GM18519 (cell line): ENCODE measurements at regions not wholly inside any gene's neighbourhood (a gene's known extent, or its start where the extent isn't known, plus 50 kb on each side); places are given as distances from the start of the nearest gene placed in this dataset.
"Not testable (repeated sequence)": the region's sequence is repeated elsewhere in the genome, so short reads cannot be mapped to it uniquely, and the experiment has no call there.

Experiments
- ATAC-seq: cut with Tn5 transposase; IDR thresholded peaks from one replicate; pipeline ENCODE4 v1.9.1; 2021; ENCODE audit warnings: mild to moderate bottlenecking, moderate library complexity; ENCODE audit not compliant: unreplicated experiment, low FRiP score

DNA sequence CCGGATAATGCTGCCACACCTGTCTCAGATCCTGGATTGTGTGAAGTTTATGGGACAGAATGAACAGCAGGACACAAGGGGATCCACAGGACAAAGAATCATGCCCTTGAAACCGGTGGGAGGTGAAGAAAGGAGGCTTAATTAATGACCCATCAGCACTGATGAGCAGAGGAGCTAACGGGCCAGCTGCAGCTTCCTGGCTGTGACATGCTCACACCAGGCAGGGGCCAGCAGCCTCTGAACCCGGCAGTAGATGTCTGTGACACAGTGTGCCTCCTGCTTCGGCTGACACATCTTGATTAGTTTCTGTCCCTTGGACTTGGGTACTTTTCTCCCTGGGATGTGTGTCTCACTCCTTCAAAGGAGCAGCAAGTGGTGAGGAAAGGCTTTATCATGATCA is 328.8 kb upstream of the BRINP1 start:
- no peak for ATAC-seq

DNA sequence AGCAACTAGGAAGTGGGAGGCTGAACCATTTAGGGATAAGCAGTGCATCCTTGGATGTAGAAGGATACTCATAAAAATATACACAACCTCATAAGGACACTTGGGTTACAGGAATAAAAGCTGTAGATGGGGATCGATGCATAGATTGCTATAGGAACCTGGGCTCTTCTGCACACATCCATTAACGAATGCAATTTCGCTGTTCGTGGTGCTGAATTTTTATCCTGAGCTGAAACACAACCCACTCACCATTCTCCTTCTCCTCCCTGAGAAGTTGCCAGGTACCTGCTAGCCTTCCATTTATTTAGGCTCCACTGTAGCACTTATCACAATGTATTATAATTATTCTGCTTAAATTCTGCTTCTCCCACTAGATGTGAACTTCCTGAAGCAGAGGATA is 320.6 kb upstream of the BRINP1 start:
- ATAC-seq, result no peak

DNA sequence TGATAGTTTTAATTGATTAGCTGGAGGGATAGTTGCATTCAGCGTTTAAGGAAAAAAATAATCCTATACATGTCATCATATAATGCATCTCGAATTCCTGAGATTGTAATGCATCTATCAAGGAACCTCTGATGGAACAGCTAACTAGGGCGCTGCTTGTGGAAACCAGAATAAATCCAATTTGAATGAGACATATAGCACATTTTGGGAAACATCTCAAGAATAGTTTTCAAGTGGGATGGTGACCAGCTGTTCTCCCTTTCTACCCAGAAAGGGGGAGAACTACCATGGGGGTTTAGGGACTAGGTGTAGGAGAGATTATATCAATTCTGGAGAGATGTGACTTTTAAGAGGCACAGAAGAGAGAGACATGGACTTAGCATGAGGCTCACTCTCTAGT is 319.3 kb upstream of the BRINP1 start:
- ATAC-seq, result no peak

DNA sequence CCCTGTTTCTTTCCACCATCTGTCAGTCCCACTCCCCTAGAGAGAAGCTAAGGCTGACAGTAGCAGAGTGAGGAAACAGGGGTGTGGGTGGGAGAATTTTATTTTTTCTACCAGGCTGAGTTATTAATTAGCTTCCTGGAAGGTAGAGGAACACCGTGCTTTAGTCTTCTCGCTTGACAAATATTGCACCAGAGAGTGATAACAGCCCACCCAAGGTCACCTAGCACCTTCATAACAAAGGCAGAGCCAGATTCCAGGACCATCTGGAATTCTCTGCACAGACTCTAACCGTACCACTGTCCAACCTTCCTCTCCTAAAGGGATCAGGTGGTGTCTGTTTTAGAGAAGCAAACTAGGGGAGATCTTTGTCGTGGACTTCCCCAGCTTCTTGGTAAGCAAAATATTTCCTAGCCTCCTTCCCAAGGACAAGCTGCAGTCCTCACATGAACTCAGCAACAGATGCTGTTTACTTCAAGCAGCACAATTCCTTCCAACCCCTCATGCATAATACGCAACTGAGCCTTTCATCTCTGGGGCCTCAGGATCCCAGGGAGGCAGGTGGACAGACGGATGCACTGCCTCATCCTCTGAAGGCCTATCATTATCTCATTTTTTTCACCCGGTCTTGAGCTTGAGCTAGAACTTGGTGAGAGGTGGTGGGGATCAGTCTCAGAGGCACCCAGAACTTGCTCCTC is 308.7 kb upstream of the BRINP1 start:
- ATAC-seq, result no peak

DNA sequence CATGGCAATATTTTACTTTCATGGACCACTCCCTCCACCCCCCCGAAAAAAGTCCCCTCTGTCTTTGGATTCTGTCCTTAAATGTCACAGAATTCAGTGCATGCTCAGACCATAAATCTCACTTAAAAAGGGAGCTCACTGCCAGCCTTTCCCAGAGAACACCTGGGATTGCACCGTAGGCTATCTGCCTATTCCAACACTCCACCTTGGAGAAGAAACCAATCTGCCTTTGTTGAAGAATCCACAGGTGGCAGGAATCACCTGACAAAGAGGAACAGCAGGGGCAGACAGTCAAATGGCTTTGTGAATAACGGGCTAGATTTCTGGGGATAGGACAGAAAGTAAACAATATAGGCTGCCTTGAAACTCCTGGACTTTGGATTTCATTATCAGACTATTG is 306.7 kb upstream of the BRINP1 start:
- ATAC-seq, result no peak

DNA sequence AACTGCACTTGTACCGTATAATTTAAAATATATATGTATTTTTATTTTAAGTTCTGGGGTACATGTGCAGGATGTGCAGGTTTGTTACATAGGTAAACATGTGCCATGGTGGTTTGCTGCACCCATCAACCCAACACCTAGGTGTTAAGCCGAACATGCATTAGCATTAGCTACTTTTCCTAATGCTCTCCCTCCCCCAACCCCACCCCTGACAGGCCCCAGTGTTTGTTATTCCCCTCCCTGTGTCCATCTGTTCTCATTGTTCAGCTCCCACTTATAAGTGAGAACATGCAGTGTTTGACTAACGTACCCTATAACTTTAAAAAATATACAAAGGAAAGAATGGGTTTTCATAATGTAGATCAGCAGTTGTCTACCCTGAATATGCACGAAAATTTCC is 303.5 kb upstream of the BRINP1 start:
- ATAC-seq, result not testable (repeated sequence)

DNA sequence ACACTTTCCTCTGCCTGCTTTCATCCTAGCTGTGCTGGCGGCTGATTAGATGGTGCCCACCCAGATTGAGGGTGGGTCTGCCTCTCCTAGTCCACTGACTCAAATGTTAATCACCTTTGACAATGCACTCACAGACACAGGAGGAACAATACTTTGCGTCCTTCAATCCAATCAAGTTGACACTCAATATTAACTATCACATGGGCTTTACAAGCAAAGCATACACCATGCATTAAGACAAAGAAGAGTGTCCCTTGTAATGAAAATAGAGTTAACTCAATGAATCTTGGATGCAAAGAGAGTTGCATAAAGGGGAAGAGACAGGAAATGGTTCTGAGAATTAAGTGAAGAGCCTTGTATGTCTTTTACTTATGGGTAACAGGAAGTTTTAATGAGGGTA is 298.7 kb upstream of the BRINP1 start:
- no peak for ATAC-seq

DNA sequence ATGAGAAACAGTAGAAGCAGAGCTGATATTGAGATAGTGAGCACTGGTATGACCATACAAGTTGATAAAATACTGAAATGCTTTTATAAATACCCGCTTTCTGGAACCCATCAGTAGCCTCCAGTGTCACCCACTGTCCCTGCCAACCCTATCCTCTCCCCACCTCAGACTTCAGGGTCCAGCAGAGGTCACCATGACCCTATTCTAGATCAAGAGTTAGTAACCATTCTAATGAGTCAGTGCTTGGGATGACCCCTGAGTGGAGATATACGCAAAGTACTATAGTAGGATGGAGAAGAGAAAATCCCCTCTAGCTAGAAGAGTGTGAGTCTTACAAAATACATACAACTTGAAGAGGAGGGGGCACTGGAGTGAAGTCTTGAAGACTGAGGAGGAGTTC is 297.9 kb upstream of the BRINP1 start:
- ATAC-seq, result no peak

DNA sequence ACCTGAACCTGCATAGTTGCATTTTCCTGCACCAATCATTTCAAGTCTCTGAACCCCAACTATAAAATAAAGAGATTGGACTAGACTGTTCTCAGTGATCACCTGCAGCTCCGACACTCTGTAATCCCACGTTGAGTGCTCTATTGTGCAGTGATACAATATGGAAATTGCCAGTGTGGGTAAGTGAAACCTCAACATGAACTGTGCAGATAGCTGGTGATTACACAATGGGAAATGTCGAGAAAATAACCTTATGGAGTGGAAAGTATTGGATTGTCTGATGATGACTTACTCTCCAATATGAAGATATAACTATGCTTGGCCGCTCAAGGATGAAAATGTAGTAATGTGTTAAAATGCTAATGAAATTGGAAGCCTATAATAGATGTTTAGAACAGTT is 293.1 kb upstream of the BRINP1 start:
- ATAC-seq, result no peak

DNA sequence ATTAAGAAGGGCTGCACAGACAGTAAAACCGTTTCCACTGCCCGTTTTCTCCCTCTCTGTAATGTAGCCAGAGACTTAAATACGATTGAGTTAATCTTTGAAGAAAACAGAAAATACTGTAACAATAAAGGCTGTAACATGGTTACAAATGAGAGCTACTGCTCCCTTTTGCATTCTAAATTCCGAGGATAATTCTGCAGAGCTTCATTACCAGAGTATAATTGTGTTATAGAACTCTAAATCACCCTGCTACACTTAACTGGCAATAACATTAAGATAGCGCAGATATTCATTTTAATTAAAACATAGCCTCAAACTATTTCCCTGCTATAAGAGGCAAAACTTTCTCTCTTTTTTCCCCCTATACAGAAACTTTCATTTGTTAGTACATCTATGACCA is 283.7 kb upstream of the BRINP1 start:
- no peak for ATAC-seq

DNA sequence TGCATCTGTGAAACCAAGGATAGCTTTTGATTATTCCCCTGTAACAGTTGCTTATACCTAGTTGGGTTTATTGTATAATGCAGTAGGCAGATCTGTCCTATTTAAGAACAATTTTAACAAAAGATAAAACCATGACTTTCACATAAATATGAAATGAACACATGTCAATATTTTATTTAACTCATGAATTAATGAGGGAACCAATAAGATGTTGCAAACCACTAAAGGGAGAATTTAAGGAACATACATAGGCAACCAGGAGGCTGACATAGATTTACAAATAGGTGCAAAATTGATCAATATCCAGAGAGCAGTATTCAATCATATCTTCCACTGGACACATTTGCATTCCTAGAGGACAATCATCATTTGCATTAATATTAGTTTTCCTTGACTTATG is 280.0 kb upstream of the BRINP1 start:
- ATAC-seq, result no peak

DNA sequence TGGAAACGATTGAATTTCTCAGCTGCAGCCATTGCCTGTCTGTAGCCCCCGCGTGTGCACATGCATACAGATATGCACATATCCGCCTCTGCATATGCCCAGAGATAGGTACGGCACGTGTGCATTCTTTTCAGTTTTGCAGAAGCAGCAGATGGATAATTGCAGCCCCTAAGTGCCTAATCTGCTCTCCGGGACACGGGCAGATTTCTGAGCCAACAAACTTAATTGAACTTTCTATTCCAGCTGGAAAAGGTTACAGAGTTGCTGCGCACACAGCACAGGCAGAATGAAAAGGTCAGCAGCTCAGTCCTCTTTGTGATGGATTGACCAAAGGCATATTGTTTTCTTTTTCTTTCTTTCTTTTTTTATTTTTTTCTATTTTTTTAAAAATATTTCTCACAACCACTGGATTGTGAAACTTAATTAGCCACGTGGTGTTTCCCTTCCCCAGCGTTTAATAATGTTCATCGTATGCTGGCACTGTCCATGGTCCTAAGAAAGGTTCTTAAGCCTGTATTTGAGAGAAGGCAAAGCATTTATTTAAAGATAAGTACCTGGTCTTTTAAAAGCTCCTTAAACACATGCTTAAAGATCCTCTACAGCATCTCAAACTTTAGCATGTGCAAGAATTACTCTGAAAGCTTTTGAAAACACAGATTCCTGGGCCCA is 270.2 kb upstream of the BRINP1 start:
- no peak for ATAC-seq

DNA sequence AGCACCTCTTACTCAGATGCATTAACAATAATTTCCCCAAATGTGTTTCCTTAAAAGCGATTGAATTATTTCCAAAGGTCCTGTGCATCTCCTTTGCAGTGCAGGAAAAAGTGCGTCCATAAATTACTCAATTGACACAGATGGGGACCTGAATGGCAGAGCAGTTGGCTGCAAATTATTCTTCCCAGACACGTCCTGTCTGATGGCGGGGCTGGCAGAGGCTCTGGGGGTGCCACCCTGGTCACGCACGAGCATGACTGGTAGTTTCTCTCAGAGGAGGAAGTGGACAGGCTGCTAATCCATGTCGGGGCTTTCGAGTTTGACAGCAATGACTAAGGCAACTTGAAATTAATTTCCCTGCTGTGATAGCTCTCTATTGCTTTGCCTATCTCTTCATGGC is 264.8 kb upstream of the BRINP1 start:
- ATAC-seq, result no peak

DNA sequence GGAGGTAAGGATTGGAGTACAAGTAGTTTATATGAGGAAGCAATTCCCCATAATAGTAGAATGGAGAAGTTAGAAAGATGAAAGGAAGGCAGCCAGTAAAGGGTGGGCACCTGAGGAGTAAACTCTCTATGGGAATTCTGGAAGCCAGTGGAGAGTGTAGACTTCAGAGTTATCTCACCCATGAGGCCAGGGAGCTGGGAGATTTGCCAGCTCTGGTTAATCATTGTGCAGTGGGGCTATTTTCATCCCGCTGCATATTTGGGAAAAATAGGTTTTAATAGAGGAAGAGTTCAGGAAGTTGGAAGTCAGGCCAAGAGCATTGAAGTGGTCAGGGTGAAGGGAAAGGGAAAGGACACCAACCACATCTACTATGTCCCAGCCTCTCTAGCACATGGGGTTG is 242.3 kb upstream of the BRINP1 start:
- ATAC-seq, result no peak

DNA sequence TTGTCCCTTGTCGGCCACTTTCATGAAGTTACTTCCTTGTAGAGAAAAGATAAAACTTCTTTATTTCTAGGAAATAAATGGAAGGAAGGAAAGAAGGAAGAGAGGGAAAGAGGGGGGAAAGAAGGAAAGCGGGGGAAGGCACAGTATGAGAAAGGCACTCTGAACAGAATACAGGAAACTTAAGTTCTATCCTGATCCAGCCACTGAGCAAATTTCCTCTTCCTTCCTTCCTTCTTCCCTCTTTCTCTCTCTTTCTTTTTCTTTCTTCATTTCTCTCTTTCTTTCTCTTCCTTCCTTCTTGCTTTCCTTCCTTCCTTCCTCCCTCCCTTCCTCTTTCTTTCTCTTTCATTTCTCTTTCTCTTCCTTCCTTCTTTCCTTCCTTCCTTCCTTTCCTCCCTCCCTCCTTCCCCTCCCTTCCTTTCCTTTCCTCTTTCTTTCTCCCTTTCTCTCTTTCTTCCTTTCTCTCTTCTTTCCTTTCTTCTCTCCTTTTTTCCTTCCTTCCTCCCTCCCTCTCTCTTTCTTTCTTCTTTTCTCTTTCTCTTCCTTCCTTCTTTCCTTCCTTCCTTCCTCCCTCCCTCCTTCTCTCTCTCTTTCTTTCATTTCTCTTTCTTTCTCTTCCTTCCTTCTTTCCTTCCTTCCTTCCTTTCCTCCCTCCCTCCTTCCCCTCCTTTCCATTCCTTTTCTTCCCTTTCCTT is 240.2 kb upstream of the BRINP1 start:
- ATAC-seq, result no peak

DNA sequence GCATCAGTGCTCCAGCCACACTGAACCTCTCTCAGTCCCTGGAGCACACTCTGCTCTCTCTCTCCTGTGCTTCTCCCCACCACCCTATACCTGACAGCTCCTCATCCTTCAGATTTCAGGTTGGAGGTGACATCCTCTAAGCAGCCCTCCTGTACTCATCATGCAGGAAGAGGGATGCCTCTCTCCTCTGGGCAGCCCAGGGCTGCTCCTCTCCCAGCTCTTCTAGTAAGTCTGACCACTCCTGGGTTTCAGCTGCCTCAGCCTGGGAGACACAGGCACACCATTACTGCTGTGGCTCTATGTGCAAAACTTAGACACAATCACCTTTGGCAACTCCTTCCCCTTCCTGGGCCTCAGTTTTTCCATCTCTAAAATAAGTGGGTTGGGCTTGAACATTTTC is 232.4 kb upstream of the BRINP1 start:
- no peak for ATAC-seq

DNA sequence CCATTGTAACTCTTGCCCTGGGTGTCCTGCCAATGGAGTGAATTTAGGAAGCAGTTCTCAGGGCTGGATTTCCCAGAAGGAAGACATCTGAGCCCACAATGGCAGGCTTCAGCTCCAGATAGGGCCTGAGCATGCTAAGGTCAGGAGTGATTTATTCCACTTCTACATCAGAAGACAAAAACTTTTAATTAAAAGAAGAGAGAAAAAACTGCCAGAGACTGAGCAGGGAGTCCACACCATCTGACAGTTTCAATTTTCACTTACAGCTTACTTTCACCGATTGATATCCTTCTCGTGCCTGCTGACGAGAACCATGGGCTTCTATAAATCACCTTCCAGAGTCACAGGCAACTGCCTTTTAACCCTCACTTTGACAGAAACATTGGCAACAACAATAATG is 228.3 kb upstream of the BRINP1 start:
- ATAC-seq, result no peak

DNA sequence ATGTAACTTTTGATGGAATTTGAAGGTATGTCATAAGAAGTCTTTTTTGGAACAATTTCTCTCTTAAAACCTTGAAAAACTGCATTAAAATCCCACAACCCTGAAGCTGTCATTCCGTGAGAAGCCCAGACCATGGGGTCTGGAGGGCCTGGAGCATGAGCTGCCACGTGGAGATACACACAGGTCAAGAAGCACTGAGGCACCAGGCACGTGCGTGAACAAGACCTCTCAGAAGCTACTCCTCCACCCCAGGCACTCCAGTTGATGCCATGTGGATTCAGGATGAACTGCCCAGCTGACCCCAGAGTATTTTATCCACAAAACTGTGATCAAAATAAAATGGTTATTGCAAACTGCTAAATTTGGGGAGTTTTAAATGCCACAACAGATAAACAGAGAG is 227.5 kb upstream of the BRINP1 start:
- ATAC-seq, result no peak

DNA sequence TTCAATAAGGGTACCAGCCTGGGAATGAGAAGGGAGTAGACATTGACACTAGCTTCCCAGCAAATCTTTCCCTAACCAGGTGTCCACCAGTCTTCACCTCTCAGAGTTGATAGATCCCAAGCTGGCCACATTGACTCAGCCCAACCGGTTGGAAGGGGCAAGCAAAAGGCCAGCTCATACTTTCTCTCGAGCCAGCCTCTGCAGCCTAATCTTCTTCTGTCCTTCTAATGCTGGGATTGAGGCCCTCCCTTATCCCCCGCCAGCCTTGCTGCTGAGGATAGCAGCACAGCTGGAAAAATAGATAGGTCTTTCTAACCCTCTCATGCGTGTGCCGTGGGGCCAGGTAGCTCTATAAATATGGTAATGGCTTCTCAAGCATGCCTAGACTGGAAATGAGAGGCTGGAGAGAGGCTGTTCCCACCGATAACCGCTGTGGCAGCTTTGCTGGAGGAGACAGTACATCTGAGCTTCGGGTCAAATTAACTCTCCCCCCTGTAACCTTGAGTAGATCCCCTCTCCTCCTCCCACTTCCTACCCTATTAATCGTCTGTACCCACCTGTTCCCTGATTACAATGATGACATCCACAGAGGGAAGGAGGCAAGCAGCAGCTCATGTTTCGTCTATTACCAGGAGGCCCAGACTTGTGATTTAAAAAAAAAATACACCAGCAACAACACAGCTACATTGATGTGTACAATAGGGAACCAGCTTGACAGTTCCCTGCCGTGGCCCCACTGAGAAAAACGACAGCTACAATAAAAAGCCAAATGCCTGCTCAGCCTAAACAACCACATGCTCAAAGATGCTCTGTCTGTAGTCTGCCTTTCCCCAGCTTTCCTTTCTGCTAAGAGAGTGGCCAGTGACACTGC is 219.9 kb upstream of the BRINP1 start:
- ATAC-seq, result no peak

DNA sequence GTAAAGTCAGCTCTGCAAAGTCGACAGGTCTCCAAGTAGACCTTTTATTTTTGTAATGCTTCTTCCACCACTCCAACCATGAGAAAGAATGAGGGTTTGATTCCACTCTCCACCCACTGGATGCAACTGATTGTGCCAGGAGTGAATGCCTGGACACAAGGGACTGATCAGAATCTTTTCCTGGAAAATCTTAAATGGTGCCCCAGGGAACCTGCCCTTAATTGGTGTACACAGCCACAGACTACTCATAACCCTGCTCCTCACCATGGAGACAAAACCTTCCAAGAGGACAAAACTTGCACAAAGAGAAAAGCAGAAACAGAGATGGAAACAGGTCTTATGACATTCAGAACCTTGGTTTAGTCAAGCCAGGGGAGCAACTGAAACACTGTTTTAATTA is 208.6 kb upstream of the BRINP1 start:
- ATAC-seq, result no peak

DNA sequence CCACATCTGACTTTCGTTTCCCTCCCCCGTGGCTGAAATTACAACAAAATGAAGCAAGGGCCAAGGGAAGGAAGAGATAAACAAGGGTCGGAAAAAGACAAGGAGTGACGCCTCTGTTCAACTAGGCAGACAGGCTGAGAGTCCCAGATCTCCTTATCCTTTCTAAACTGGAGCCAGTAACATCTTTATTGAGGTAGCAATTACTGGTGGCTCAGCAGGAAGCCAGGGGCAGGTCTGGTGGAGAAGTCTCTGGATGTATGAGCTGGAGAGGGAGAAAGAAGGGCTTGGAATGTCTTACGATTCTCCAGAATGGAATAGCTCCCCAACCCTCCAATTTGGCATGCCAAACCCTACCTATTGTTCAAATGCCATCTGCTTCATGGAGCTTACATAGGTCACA is 190.8 kb upstream of the BRINP1 start:
- no peak for ATAC-seq
